ENCODE measurements at regions not wholly inside any gene's neighbourhood (a gene's known extent, or its start where the extent isn't known, plus 50 kb on each side); places are given as distances from the start of the nearest gene placed in this dataset.

DNA sequence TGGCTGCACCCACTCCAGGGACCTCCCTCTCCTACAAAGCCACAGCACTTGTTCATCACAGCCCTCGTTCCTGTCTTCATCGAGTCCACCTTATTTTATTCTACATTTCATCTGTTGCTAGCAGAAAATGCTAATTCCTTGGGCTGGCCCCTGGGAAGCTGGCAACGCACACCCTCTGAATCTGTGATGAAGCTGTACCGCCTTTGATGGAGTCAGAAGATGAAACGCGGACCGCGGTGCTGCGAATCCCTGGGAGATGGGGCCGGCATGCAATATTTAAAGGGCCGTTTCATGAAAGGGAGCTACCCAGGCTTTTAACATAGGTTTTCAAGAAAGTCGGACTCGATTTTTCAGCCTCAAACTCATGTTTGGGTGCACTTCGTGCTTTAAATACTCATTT, 88.5 kb downstream of the NPTX2 start:
- Histone ChIP-seq H3K36me3 (ENCODE audit: control insufficient read depth in 1 of 2, insufficient read depth in 2 of 2, low read length in 2 of 2) (no peaks in the 10 kb centered on the region), H4K20me1 (ENCODE audit: insufficient read depth) (no peaks in the 10 kb centered on the region), H3K27me3 (ENCODE audit: insufficient read depth, low read length) (no peaks in the 10 kb centered on the region), H3K4me2 (ENCODE audit: low read length) (no peak overlapping the region), H3K27ac (ENCODE audit: low read depth, low read length) (no peak overlapping the region), H3K9ac (ENCODE audit: low read length) (no peak overlapping the region), H3K79me2 (ENCODE audit: insufficient read depth, low read length) (no peaks in the 10 kb centered on the region), H2AFZ (ENCODE audit: low read depth, low read length, poor library complexity, severe bottlenecking) (no peak overlapping the region), H3K9me2 (ENCODE audit: insufficient read depth) (no peaks in the 10 kb centered on the region), H3K4me1 (ENCODE audit: control insufficient read depth in 1 of 2, insufficient read depth in 2 of 2, low read length in 2 of 2) (no peaks in the 10 kb centered on the region), H3K9me3 (ENCODE audit: control insufficient read depth in 1 of 2, insufficient read depth in 1 of 2, low read depth in 1 of 2, low read length in 2 of 2) (no peaks in the 10 kb centered on the region), H3K4me3 (replicated peaks in 1 of 2; ENCODE audit: low read depth in 1 of 2, low read length in 2 of 2) (no peak overlapping the region)
- no peak for DNase-seq (ENCODE audit: low read depth, low spot score)
- ChIA-PET RAD21 (ENCODE audit: low non-redundant PET in 1 of 2, low total read pairs in 2 of 2, uncharacterized antibody in 2 of 2, unreplicated experiment in 2 of 2) (no interaction called here), CTCF (no interaction called here), POLR2A (no interaction called here)
- TF ChIP-seq ZBTB33 (IDR thresholded peaks at IDR 0.05; ENCODE audit: extremely low read depth, insufficient replicate concordance, low read length), result no peak
- intact Hi-C loops (cut with micrococcal nuclease), result no loop called here
- BruUV-seq (replicated peaks), result no TSS peak
- no peak for ATAC-seq

GRCh38 chr7:98707076-98707475, 90.0 kb downstream of the NPTX2 start:
- intact Hi-C loops (cut with micrococcal nuclease), result no loop called here
- no peak for DNase-seq (ENCODE audit: low read depth, low spot score)
- Histone ChIP-seq H3K4me1 (ENCODE audit: control insufficient read depth in 1 of 2, insufficient read depth in 2 of 2, low read length in 2 of 2) (no peaks in the 10 kb centered on the region), H3K9me2 (ENCODE audit: insufficient read depth) (no peaks in the 10 kb centered on the region), H3K27me3 (ENCODE audit: insufficient read depth, low read length) (no peaks in the 10 kb centered on the region), H3K9me3 (ENCODE audit: control insufficient read depth in 1 of 2, insufficient read depth in 1 of 2, low read depth in 1 of 2, low read length in 2 of 2) (no peaks in the 10 kb centered on the region), H3K9ac (ENCODE audit: low read length) (no peak overlapping the region), H4K20me1 (ENCODE audit: insufficient read depth) (no peaks in the 10 kb centered on the region), H3K79me2 (ENCODE audit: insufficient read depth, low read length) (no peaks in the 10 kb centered on the region), H3K4me3 (replicated peaks in 1 of 2; ENCODE audit: low read depth in 1 of 2, low read length in 2 of 2) (no peak overlapping the region), H3K36me3 (ENCODE audit: control insufficient read depth in 1 of 2, insufficient read depth in 2 of 2, low read length in 2 of 2) (no peaks in the 10 kb centered on the region), H3K27ac (ENCODE audit: low read depth, low read length) (no peak overlapping the region), H2AFZ (ENCODE audit: low read depth, low read length, poor library complexity, severe bottlenecking) (no peak overlapping the region), H3K4me2 (ENCODE audit: low read length) (no peak overlapping the region)
- no peak for ATAC-seq
- TF ChIP-seq EZH2 (IDR thresholded peaks at IDR 0.05) (no peak), ZFX (IDR thresholded peaks at IDR 0.05) (no peak), YY1 (IDR thresholded peaks at IDR 0.05; ENCODE audit: extremely low read depth, insufficient replicate concordance, low read depth, low read length) (no peak), SP1 (IDR thresholded peaks at IDR 0.05; ENCODE audit: low read depth) (no peak), SIN3A (IDR thresholded peaks at IDR 0.05; ENCODE audit: low read depth) (no peak), SRF (IDR thresholded peaks at IDR 0.05; ENCODE audit: low read depth) (no peak), TCF7L2 (IDR thresholded peaks at IDR 0.05; ENCODE audit: borderline replicate concordance, extremely low read depth, insufficient read depth, insufficient read length) (no peak), REST (IDR thresholded peaks at IDR 0.05; ENCODE audit: low read depth) (no peak), FOSL1 (IDR thresholded peaks at IDR 0.05; ENCODE audit: low read depth) (no peak), ZNF274 (IDR thresholded peaks at IDR 0.05; ENCODE audit: low read depth, low read length) (no peak), POLR2A (IDR thresholded peaks at IDR 0.05; ENCODE audit: borderline replicate concordance, extremely low read depth, insufficient read depth, insufficient read length) (no peak)
- TF ChIP-seq, protein P1, sequence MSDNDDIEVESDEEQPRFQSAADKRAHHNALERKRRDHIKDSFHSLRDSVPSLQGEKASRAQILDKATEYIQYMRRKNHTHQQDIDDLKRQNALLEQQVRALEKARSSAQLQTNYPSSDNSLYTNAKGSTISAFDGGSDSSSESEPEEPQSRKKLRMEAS (IDR thresholded peaks at IDR 0.05), result no peak
- TF ChIP-seq, protein P2, sequence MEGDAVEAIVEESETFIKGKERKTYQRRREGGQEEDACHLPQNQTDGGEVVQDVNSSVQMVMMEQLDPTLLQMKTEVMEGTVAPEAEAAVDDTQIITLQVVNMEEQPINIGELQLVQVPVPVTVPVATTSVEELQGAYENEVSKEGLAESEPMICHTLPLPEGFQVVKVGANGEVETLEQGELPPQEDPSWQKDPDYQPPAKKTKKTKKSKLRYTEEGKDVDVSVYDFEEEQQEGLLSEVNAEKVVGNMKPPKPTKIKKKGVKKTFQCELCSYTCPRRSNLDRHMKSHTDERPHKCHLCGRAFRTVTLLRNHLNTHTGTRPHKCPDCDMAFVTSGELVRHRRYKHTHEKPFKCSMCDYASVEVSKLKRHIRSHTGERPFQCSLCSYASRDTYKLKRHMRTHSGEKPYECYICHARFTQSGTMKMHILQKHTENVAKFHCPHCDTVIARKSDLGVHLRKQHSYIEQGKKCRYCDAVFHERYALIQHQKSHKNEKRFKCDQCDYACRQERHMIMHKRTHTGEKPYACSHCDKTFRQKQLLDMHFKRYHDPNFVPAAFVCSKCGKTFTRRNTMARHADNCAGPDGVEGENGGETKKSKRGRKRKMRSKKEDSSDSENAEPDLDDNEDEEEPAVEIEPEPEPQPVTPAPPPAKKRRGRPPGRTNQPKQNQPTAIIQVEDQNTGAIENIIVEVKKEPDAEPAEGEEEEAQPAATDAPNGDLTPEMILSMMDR (IDR thresholded peaks at IDR 0.05 in 2 of 3, conservative IDR thresholded peaks at IDR 0.05 in 1 of 3; ENCODE audit: borderline replicate concordance in 1 of 3, insufficient read depth in 1 of 3, low read depth in 2 of 3, low read length in 2 of 3), result no peak
- ChIA-PET CTCF (no interaction called here), POLR2A (no interaction called here), RAD21 (ENCODE audit: low non-redundant PET in 1 of 2, low total read pairs in 2 of 2, uncharacterized antibody in 2 of 2, unreplicated experiment in 2 of 2) (no interaction called here)
- BruUV-seq (replicated peaks), result no TSS peak

All from HCT116 (cell line).